ENCODE measurements at regions not wholly inside any gene's neighbourhood (a gene's known extent, or its start where the extent isn't known, plus 50 kb on each side); places are given as distances from the start of the nearest gene placed in this dataset.

GRCh38 chr3:146655333-146655996 lies 50.3 kb upstream of the PLSCR5 start:
- no peak for TF ChIP-seq CTCF (conservative IDR thresholded peaks at IDR 0.05; ENCODE audit: low read length)
- TF ChIP-seq EZH2phosphoT487 (IDR thresholded peaks at IDR 0.05; ENCODE audit: borderline replicate concordance), result no peak
